Colon (tissue), 2 donors: ENCODE measurements at regions not wholly inside any gene's neighbourhood (a gene's known extent, or its start where the extent isn't known, plus 50 kb on each side); places are given as distances from the start of the nearest gene placed in this dataset.
"Not testable (repeated sequence)": the region's sequence is repeated elsewhere in the genome, so short reads cannot be mapped to it uniquely, and the experiment has no call there.

ENCODE experiments used
- FAIRE-seq: peaks from 2 replicates; lab custom pipeline; 2012; peaks lifted over from hg19 to GRCh38; lab: Jason Lieb, UNC
- donor health status: control.
- donor health status: control.

DNA sequence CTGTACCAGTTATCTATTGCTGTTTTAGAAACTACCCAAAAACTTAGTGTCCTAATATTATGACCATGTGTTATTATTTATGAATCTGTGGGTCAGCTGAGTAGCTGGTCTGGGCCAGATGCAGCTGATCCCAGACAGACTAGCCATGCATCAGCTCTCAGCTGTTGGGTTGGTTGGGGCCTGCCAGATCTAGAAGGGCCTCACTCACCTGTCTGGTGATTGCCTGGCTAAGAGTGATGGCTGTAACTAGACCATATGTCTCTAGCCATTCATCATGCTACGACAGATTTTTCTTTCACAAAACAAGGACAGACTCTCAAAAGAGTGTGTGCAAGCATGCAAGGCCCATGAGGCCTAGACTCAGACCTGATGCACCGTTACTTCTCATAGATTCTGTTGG is 403.2 kb downstream of the SAMD5 start:
- FAIRE-seq, result no peak

DNA sequence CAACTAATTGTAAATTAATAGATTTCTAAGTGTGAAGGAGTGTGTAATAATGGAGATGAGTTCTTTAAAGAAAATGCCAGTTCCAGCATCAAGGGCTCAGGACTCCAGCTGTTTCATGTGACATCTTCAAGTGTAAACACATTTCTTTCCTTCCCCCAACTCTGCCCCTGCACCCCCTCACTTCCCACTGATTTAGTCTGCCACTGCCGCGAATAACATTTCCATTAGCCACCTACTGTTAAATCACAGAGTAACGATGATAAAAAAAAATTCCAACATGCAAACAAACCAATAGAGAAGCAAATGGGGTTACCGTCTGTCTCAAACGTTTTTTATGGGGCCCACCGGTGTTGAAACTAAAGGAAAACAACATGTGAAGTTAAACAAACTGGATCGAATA is 414.3 kb downstream of the SAMD5 start:
- FAIRE-seq, result no peak

DNA sequence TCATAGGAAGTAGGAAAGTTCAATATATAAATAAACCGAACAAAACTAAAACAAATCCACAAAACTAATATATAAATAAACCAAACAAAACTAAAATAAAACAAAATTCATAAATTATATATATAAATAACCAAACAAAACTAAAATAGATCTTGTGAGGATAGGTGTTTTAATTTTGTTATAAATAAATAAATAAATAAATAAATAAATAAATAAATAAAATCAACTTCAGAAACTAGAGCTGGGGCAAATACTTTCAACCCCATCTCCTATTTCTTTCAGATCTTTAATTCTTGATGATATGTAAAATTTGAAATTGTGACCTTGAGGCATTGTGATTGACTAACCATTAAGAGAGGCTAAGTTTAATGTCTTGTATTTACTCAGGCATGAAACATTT is 416.1 kb downstream of the SAMD5 start:
- FAIRE-seq, result peak; percentile 58

DNA sequence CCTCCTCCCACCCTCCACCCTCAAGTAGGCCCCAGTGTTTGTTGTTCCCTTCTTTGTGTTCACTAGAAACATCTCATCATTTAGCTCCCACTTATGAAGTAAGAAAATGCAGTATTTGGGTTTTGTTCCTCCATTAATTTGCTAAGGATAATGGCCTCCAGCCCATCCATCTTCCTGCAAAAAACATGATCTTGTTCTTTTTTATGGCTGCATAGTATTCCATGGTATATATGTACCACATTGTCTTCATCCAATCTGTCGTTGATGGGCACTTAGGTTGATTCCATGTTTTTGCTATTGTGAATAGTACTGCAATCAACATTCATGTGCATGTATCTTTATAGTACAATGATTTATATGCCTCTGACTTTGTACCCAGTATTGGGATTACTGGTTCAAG is 416.8 kb upstream of the SASH1 start:
- FAIRE-seq, result no peak

DNA sequence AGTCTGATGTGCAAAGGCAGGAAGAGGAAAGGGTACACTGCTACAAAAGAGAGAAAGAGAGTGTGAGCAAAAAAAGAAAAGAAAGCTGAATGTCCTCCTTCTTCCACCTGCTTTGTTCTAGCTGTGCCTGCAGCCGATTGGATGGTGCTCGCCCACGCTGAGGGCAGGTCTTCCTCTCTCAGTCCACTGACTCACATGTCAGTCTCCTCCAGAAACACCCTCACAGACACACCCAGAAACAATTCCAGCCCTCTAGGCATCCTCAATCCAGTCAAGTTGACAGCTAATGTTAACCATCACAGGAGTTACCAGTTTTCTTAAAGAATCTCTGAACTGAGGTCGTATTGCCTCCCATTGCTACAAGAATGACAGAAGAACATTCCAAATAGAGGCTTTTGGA is 411.9 kb upstream of the SASH1 start:
- FAIRE-seq, result no peak

DNA sequence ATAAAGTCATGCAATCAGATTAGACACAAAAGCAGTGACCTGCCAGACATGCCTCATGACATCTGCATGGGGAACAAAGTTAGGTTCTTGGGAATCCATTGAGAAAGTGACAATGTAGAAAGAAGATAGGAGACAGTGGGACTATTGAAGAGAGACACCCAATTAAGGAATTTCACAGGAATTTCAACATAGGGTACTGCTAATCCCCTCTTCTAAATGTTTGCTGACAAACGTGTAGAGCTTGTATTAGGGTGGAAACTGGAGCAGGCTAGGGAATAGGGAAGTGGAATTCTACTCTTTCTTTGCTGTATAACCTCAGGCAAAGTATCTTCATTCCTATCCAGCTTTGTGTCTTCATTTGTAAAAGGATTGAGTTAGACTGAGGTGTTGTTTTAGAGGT is 409.4 kb upstream of the SASH1 start:
- FAIRE-seq, result no peak

DNA sequence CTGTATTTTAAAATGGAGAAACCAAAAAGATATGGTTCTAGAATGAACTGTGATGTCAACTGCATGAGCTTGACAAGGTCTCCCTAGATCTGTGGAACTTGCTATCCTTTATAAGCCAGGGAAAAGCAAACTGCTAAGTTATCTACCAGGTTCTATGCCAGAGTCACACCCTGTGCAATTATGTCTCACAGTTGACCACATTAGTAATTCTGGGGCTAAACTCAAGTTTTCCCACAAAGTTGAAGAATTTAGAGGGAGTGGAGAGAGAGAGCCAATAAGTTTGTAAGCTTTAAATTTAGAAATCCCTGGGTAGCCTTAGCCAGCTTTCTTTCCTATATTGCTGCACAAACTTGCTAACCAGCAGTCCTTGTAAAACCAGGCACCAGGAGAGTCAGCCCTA is 407.0 kb upstream of the SASH1 start:
- FAIRE-seq, result no peak

DNA sequence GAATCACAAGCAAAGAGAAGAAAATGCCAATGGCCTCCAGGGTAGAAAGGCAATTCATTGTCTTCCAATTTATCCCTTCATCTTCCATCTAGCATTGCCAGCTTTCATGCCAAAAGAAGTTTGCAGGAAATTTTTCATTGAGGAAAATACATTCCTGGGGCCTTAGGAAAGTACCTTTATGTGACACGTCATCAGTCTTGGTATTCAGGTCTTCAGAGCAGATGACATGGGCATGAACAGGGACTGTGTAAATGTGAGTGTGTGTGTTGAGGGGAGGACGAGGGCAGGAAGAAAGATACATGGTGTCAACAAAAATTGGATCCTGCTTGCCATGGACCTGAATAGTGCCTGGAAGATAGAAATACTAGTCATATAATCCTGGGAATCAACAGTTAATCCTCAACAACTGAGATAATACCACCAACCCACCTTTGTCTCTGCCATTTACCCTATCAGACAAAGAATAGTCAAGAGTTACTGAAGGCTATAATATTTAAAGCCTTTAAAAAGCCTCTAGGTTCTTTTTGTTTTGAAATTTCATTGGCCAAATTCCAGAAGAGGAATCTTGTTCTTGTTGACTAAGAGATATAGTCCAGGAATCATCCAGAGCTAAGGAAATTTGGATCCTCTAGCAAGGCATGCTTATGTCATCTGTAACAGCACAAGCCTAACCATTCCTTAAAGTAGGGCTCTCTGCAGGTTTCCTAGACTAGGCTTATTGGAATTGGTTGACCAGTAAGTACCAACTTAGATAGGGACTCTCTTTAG is 405.8 kb upstream of the SASH1 start:
- no peak for FAIRE-seq

DNA sequence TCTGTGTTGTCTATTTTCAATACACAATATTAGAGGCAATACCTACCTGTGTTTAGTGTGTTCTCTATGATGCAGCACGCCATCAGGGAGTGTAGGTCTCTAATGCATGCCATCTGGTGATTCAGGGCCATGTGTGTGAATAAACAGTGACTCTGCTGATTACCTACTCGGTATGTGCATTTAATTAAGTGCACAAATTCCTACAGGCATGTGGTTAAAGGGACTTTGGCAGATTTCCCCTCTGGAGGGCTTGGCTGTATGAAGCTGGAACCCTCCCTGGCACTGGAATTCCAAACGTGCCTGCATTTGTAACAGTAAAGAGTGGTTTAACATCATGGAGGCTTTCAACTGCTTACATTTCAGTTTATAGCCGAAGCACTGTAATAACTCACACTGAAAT is 401.5 kb upstream of the SASH1 start:
- FAIRE-seq, result no peak

DNA sequence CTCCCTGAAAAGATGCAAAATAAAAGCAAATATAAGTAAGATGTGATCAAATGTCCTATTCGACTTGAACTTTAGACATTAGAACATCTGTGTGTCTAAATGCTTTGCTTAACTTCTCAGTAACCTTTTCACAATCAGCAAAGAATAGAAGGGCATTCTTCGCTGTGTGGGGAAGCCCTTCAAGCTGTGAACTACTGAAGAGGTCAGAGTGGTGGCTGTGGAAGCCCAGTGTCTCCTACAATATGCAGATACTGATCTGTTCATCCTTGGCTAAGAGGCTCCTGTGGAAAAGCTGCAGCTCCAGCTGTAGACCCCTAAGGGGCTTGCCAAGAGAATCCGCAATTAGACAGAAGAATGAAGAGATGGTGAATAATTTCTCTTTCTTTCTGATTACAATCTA is 400.3 kb upstream of the SASH1 start:
- FAIRE-seq, result no peak

DNA sequence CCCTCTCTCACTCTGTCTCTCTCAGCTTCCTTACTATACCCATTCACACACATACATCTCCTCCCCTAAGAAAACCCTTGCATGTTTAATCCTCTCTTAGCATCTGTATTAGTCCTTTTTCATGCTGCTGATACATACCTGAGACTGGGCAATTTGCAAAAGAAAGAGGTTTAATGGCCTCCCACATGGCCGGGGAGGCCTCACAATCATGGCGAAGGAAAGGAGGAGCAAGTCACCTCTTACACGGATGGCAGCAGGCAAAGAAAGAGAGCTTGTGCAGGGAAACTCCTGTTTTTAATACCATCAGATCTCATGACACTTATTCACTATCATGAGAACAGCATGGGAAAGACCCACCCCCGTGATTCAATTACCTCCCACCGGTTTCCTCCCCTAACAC is 398.5 kb upstream of the SASH1 start:
- FAIRE-seq, result no peak

DNA sequence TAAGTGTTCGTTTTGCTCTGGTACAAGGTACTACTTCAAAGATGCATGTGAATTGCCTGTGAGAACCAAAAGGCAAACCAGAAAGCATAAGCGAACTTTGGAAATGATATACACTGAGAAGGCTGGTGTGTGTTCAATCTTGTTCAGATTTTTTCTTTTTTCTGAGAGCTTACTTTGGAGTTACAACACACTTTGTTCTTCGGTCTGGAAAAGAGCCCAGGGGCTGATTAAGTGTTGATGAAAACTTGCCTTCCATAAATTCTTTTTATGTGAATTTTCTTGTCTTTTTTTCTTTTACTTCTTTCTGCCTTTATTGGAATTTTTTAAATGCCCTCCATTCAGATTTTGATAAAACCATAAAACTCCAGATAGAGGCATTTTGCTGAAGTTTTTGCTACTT is 395.1 kb upstream of the SASH1 start:
- no peak for FAIRE-seq

DNA sequence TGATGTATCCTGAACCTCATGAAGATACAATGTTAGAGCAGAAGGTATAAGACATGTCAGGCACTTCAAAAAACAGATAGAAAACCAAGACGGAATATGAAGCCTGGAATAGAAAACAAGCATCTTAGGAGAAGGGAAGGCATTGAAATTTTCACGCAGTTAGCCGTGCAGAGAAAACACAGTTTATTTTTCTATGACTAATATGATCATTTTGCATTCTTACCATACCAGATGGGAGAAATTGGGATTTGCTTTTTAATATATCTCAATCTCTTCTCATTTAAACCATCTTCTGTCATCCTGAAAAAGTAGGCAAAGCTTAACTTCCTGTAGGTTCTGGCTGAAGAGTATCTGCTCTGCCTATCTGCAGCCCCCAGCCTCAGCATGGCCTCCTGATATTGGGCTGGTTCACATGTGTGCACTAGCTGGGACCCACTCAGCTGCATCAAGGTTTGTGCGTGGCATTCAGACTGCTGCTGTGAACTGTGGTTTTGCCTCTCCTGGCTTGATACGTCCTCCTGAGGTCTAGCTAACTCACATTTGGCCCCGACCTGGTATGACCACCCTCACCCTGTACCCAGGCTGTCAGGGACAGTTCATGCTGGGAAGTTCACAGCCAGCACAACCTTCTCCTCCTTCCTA is 392.5 kb upstream of the SASH1 start:
- no peak for FAIRE-seq

DNA sequence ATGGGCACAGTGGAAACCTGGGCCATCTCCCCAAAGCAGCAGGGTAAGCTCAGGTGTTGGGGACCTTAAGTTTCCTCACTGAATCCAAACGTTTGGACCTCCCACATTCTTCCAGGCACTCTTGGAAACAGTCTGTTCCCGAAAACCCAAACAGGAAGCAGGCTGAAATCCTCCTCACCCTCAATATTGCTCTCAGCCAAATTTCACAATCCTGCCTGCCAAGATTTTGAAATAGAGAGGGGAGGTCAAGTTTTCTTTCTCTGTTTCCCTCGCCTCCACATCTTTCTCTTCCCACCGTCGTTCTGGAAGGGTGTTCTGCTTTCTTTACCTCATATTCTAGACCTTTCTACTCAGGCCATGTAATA is 392.0 kb upstream of the SASH1 start:
- FAIRE-seq, result no peak

DNA sequence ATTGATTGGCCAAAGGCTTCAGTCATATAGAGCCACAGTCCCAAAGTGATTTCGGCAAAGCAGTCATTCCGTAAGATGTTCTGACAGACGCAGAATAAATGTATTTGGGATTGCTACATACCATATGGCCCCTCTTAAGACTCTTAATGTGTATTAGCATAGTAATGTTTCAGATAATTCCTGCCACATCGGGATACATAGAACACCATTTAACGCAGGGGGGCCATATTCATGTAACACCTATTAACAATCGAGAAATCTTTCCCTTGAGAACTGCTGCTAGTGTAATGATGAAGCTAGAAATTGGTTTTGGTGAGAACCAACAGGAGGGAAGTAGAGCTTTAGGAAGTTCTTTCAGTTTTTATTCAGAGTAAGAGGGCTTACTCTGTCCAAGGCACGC is 390.9 kb upstream of the SASH1 start:
- FAIRE-seq, result no peak

DNA sequence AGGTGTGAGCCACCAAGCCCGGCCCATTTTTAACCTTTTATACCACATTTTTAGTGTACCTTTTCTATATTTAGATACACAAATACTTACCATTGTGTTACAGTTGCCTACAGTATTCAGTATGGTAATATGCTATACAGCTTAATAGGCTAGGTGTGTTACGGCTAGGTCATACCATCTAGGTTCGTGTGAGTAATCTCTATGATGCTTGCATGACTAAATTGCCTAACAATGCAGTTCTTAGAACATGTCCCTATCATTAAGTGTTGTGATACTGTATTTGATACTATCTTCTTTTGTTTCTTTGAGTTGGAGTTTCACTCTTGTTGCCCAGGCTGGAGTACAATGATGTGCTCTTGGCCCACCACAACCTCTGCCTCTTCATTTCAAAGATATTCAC is 387.7 kb upstream of the SASH1 start:
- no peak for FAIRE-seq

DNA sequence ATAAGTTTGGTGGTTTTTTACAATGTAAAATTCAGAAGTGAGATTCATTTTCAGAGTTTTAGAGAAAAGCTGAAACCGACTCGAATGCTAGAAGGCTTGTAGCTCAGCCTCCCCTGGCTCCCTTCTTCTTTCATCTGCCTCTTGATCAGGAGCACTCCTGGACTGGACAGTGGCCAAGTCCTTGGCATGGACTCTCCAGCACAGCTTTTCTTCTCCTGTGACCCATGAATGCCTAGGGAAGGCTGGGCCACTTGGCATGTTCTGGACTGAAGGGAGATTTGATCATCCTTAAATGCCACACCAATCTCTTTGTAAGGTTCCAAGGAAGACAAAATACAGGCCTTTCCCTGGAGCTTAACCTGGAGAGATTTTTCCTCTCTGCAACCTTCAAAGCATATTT is 384.0 kb upstream of the SASH1 start:
- FAIRE-seq, result no peak

DNA sequence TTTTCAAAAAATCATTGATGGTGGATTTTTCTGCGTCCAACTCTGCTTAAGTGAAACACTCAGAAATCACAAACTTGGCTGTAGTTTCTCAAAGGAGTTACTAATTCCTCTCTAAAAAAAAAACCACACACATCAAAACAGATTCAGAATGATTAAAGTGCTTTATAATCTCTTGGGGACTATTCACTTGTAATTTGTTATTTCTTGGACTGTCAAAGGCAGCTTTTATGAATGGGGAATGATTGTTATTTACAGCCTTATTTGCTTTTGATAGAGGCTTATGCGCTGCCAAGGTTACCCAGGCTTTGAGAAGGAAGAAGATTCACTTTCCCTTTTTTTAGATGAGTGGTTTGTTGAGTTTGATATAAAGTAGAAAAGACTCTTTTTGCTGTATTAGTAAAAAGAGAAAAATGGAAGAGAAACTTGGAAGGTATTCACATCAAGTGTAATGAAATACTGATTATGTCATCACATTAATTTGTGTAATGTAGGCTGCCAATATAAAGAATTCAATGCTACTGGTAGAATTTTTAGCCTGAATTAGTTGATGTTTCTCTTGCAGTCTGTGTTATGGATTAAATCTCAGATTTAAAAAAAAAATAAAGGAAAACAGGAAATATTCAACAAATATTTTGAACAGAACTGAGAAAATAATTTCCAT is 381.0 kb upstream of the SASH1 start:
- FAIRE-seq, result no peak

DNA sequence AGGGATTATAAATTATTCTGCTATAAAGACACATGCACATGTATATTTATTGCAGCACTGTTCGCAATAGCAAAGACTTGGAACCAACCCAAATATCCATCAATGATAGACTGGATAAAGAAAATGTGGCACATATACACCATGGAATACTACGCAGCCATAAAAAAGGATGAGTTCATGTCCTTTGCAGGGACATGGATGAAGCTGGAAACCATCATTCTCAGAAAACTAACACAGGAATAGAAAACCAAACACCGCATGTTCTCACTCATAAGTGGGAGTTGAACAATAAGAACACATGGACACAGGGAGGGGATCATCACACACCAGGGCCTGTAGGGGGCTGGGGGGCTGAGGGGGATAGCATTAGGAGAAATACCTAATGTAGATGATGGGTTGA is 377.2 kb upstream of the SASH1 start:
- FAIRE-seq, result not testable (repeated sequence)

DNA sequence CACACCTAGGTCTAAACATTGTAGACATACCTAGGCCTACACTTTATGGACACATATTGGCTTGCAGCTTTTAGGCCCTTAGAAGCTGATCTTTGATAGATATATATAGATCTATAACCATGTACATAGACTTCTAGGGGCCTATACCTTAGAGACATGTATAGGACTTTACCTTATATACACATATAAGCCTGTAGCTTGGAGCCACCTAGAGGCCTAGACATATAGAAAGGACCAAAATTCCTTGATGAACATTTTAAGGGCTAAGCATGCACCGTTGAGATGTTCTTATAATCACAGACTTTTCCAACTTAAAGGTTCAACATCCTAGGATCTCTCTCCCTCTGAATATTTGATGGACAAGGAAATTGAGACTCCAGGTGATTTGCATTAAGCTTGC is 371.7 kb upstream of the SASH1 start:
- no peak for FAIRE-seq

DNA sequence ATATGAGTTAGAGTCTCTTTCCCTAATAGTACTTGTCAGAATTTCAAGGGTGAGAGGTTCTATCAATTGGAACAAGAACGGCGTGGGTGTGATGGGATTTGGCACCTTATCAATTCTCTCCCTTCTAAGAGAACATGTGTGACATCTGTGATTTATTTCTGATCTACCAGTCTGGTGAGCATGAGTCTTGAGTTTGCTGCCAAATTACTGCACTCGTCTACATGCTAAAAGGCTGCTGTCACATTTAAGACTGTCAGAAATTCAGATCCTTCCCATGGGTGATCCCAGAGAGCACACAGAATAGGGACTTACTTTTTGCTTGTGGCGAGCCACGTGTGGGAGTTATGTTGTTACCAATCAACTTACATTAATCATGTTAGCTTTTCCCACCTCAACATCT is 370.2 kb upstream of the SASH1 start:
- no peak for FAIRE-seq

DNA sequence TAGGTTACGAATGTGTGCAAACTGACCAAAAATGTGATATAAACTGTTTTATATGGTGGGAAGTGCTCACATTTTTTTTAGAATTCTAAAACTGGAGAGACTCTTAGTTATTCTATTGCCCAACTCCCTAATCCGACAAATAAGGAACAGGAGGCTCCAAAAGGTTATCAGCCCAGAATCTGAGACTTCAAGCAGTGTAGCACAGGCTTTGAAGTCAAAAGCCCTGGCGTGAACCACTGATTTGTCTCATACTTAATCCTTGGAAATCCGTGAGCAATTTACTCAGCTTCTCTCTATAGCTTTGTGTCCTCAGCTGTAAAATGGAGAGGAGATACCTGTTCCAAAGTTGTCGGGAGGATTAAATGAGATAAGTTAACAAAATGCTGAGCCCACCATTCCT is 368.8 kb upstream of the SASH1 start:
- FAIRE-seq, result no peak

DNA sequence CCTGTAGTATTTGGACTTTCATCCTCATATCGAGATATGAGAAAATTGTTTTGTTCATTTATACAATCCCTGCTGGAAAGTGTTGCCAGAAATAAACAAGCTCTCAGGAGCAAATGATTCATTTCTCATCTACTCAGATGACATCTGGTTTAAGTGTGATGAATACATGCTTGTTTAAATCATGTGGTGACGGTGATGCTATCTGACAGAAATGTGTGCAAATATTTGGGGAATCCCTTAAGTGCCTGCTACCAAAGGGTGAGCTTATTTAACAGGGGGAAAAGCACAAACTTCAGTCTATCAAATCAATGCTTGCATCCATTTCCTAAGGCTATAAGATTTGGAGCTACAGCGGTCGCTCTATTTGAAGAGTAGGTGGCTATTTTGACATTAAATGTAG is 368.3 kb upstream of the SASH1 start:
- no peak for FAIRE-seq
